ENCODE measurements at regions not wholly inside any gene's neighbourhood (a gene's known extent, or its start where the extent isn't known, plus 50 kb on each side); places are given as distances from the start of the nearest gene placed in this dataset.

DNA sequence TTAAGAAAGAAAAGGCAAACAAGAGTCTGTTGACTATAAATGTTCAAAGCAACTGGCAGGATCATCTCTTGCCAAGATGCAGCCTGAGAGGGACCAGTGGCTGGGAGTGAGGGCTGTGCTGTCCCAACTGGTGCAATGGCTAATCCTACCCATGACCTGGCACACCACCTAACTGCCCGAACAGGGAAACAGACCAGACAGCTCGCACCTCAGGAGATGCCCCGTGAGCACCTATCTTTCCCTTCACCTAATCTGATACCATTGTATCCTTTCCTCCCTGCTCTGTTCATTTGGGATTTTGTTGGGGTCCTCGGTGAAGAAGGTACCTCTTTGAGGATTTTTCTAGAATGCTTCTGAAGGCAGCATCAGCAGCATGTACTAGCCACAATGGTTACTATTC is 206.5 kb upstream of the MAMLD1 start:
- TF ChIP-seq EZH2 (IDR thresholded peaks at IDR 0.05; ENCODE audit: borderline replicate concordance, low read depth, low read length, poor library complexity, severe bottlenecking) = no peak
- no peak for TF ChIP-seq CTCF (conservative IDR thresholded peaks at IDR 0.05; ENCODE audit: low read depth, low read length)
